GM12878 (cell line): ENCODE measurements at regions not wholly inside any gene's neighbourhood (a gene's known extent, or its start where the extent isn't known, plus 50 kb on each side); places are given as distances from the start of the nearest gene placed in this dataset.

ENCODE experiments used
- ATAC-seq: fragments of 200-7000 bp; cut with Tn5 transposase; 3 replicates; pipeline ENCODE4 v1.9.1; 2020; ENCODE audit warnings: mild to moderate bottlenecking, moderate library complexity
- BruUV-seq: library from RNA; stranded (reverse); fragments of 400-500 nt; replicated peaks from 2 replicates; lab custom pipeline; 2021; lab: Mats Ljungman, UMichigan
- CTCF ChIA-PET: fragments of 300-600 bp; sonication (Branson Sonifier 250); formaldehyde crosslinking; extraction: SDS; loops from one replicate; lab custom pipeline; 2021; ENCODE audit warnings: inconsistent platforms; lab: Yijun Ruan, JAX
- POLR2A ChIA-PET: fragments of 350-600 bp; formaldehyde crosslinking; extraction: SDS; loops from one replicate; lab custom pipeline; 2021; ENCODE audit warnings: inconsistent platforms; lab: Charles Lee
- RAD21 ChIA-PET: fragments of 300-600 bp; sonication (Branson Sonifier 250); formaldehyde crosslinking; loops from one replicate; lab custom pipeline; 2023; ENCODE audit warnings: antibody characterized with exemption; ENCODE audit not compliant: unreplicated experiment; lab: Charles Lee
- SMC1A ChIA-PET: fragments of 300-600 bp; sonication (Branson Sonifier 250); formaldehyde crosslinking; loops from one replicate; lab custom pipeline; 2023; ENCODE audit not compliant: unreplicated experiment, uncharacterized antibody; lab: Charles Lee
- DNase-seq: peaks from one replicate; pipeline ENCODE4 v3.0.0-alpha.2; 2011; ENCODE audit warnings: low read depth, low spot score
- FAIRE-seq: peaks from 3 replicates; lab custom pipeline; 2011; peaks lifted over from hg19 to GRCh38; lab: Jason Lieb, UNC
- H2AFZ ChIP-seq: 2 replicates; pipeline ENCODE4 v1.6.0; 2011; ENCODE audit warnings: low read depth, low read length, control low read depth; ENCODE audit not compliant: control insufficient read depth
- H3K27ac ChIP-seq: 2 replicates; pipeline ENCODE4 v1.5.1; 2011; ENCODE audit warnings: control low read depth; ENCODE audit not compliant: control insufficient read depth, insufficient read depth
- H3K27me3 ChIP-seq, 2 experiments: replicated peaks in 1 of 2; 2 replicates each; pipeline versions ENCODE4 v1.6.0 to v1.6.1; 2011; ENCODE audit warnings: low read length in 1 of 2; ENCODE audit not compliant: control insufficient read depth in 2 of 2, insufficient read depth in 2 of 2
- H3K36me3 ChIP-seq, 2 experiments: 2 replicates each; pipeline ENCODE4 v1.5.1; 2011; ENCODE audit warnings: low read length in 1 of 2; ENCODE audit not compliant: control insufficient read depth in 2 of 2, insufficient read depth in 2 of 2
- H3K4me1 ChIP-seq: 2 replicates; pipeline ENCODE4 v1.6.1; 2011; ENCODE audit warnings: mild to moderate bottlenecking, low read length, moderate library complexity, mixed read lengths; ENCODE audit not compliant: control insufficient read depth, insufficient read depth
- H3K4me2 ChIP-seq: 2 replicates; pipeline ENCODE4 v1.6.0; 2011; ENCODE audit warnings: control low read depth; ENCODE audit not compliant: control insufficient read depth, insufficient read depth
- H3K4me3 ChIP-seq: fragments of 200-600 bp; sonication (generic); 2 replicates; pipeline ENCODE4 v1.5.1; 2016
- H3K79me2 ChIP-seq: 2 replicates; pipeline ENCODE4 v1.6.0; 2011; ENCODE audit warnings: low read length; ENCODE audit not compliant: control insufficient read depth, insufficient read depth
- H3K9ac ChIP-seq: 2 replicates; pipeline ENCODE4 v1.8.0; 2011; ENCODE audit warnings: low read length, control low read depth, mixed read lengths; ENCODE audit not compliant: control insufficient read depth, insufficient read depth
- H3K9me3 ChIP-seq: replicated peaks from 3 replicates; pipeline ENCODE4 v1.5.1; 2011; ENCODE audit warnings: mild to moderate bottlenecking, low read length; ENCODE audit not compliant: control insufficient read depth, insufficient read depth
- H4K20me1 ChIP-seq: 2 replicates; pipeline ENCODE4 v1.6.0; 2011; ENCODE audit not compliant: control insufficient read depth, insufficient read depth
- ATF7 ChIP-seq: fragments of 450-650 bp; IDR thresholded peaks from 2 replicates; pipeline ENCODE4 v1.6.1; 2016; ENCODE audit warnings: low read depth, mild to moderate bottlenecking
- CBX5 ChIP-seq: sonication (generic); IDR thresholded peaks from 2 replicates; pipeline ENCODE4 v1.6.1; 2016; ENCODE audit warnings: low read depth, moderate library complexity, mild to moderate bottlenecking, inconsistent platforms
- EED ChIP-seq: sonication (generic); IDR thresholded peaks from 2 replicates; pipeline ENCODE4 v1.6.1; 2016; ENCODE audit warnings: antibody characterized with exemption, low read depth
- ETV6 ChIP-seq, 2 experiments: fragments of 450-650 bp in 1 of 2; IDR thresholded peaks in 1 of 2; conservative IDR thresholded peaks in 1 of 2; 2 replicates each; pipeline ENCODE4 v1.6.1; 2014; ENCODE audit warnings: antibody characterized with exemption in 1 of 2, borderline replicate concordance in 1 of 2, low read depth in 1 of 2, mild to moderate bottlenecking in 1 of 2, moderate library complexity in 1 of 2
- FOXM1 ChIP-seq: IDR thresholded peaks from 2 replicates; pipeline ENCODE4 v1.6.1; 2012; ENCODE audit warnings: low read depth, mild to moderate bottlenecking, inconsistent platforms, low read length, moderate library complexity
- IKZF1 ChIP-seq: fragments of 450-650 bp; conservative IDR thresholded peaks from 2 replicates; pipeline ENCODE4 v1.6.1; 2017; ENCODE audit warnings: antibody characterized with exemption, mild to moderate bottlenecking
- KLF5 ChIP-seq: fragments of 450-650 bp; IDR thresholded peaks from 2 replicates; pipeline ENCODE4 v1.6.1; 2014; ENCODE audit warnings: mild to moderate bottlenecking; ENCODE audit not compliant: partially characterized antibody
- MTA2 ChIP-seq: fragments of 450-650 bp; IDR thresholded peaks from 2 replicates; pipeline ENCODE4 v1.6.1; 2016; ENCODE audit warnings: low read depth, mild to moderate bottlenecking, moderate library complexity
- RAD51 ChIP-seq: fragments of 450-650 bp; IDR thresholded peaks from 2 replicates; pipeline ENCODE4 v1.6.1; 2016; ENCODE audit warnings: moderate library complexity, mild to moderate bottlenecking, inconsistent platforms
- RELB ChIP-seq: fragments of 450-650 bp; IDR thresholded peaks from 2 replicates; pipeline ENCODE4 v1.6.1; 2017; ENCODE audit warnings: low read depth, mild to moderate bottlenecking, moderate library complexity
- REST ChIP-seq: IDR thresholded peaks from 2 replicates; pipeline ENCODE4 v1.6.1; 2012; ENCODE audit warnings: mild to moderate bottlenecking, low read depth, low read length
- SIX5 ChIP-seq: IDR thresholded peaks from 2 replicates; pipeline ENCODE4 v1.6.1; 2011; ENCODE audit warnings: mild to moderate bottlenecking, low read depth, low read length, moderate library complexity; ENCODE audit not compliant: severe bottlenecking
- SUPT20H ChIP-seq: IDR thresholded peaks from 2 replicates; pipeline ENCODE4 v1.6.1; 2011; ENCODE audit warnings: low read depth, mild to moderate bottlenecking, low read length, moderate library complexity, borderline replicate concordance; ENCODE audit not compliant: control insufficient read depth
- ZBTB4 ChIP-seq: fragments of 450-650 bp; formaldehyde crosslinking; IDR thresholded peaks from 2 replicates; pipeline ENCODE4 v1.4.0; 2022; ENCODE audit warnings: mild to moderate bottlenecking, moderate library complexity
- ZNF24 ChIP-seq: fragments of 450-650 bp; IDR thresholded peaks from 2 replicates; pipeline ENCODE4 v1.6.1; 2017; ENCODE audit warnings: antibody characterized with exemption, mild to moderate bottlenecking
- WGBS: methylation state at CpG from one replicate; pipeline ENCODE4 v1.1.6; 2016; ENCODE audit warnings: low lambda C conversion rate; ENCODE audit not compliant: insufficient replicate concordance, insufficient coverage; ENCODE audit errors: missing lambda C conversion rate; 5-methylcytosine and 5-hydroxymethylcytosine counted together
- in situ Hi-C: fragments of 300-500 bp; cut with MboI; formaldehyde crosslinking; loops from 9 replicates; pipeline ENCODE4 v1.14.3; 2018; ENCODE audit warnings: mixed read lengths
- intact Hi-C: fragments of 100-400 bp; cut with micrococcal nuclease; formaldehyde crosslinking; loops from one replicate; pipeline ENCODE4 v1.14.2; 2022; ENCODE audit not compliant: unreplicated experiment

- Histone ChIP-seq H3K27me3 (no peaks in the 10 kb centered on the region), H3K9me3 (no peaks in the 10 kb centered on the region), H3K4me2 (no peak overlapping the region), H3K9ac (no peak overlapping the region), H3K4me3 (no peak overlapping the region), H3K36me3 (no peaks in the 10 kb centered on the region), H4K20me1 (no peaks in the 10 kb centered on the region), H3K4me1 (no peaks in the 10 kb centered on the region), H2AFZ (no peak overlapping the region), H3K27ac (no peak overlapping the region), H3K79me2 (no peaks in the 10 kb centered on the region)
- ATAC-seq (peak; percentile 82), FAIRE-seq (no peak), DNase-seq (peak; percentile 33)
- SMC1A ChIA-PET, result interaction anchor here (0.7 to 9.1 kb wide), 20 partner anchors 9 to 382 kb away, joined by 3 to 165 read pairs (median 4); partner anchors contain the start of gene LMO3
- RAD21 ChIA-PET, result interaction anchor here (0.6 to 6.4 kb wide), 16 partner anchors 12 to 232 kb away, joined by 3 to 133 read pairs (median 4); no protein-coding TSS in a partner anchor
- intact Hi-C loops (loop anchor here (2.0 kb wide), 1 partner anchor 23 kb away; no protein-coding TSS in a partner anchor), in situ Hi-C loops (no loop called here)
- no TSS peak for BruUV-seq
- WGBS, result 0% methylated on average over 2 of the region's 2 CpGs
- CTCF ChIA-PET, result interaction anchor here (0.9 to 3.4 kb wide), 6 partner anchors 9 to 222 kb away, joined by 3 to 11 read pairs (median 4); no protein-coding TSS in a partner anchor
- POLR2A ChIA-PET, result interaction anchor here (0.9 to 6.4 kb wide), 4 partner anchors 23 to 223 kb away, joined by 3 to 77 read pairs (median 6); no protein-coding TSS in a partner anchor
- TF ChIP-seq ETV6 (conservative IDR thresholded peaks at IDR 0.05 in 1 of 2, IDR thresholded peaks at IDR 0.05 in 1 of 2; ENCODE audit: borderline replicate concordance in 1 of 2, low read depth in 1 of 2) (no peak), IKZF1 (peak; percentile 91), MTA2 (peak; percentile 58), FOXM1 (peak; percentile 37; the same call in 1 of the 2 replicates), CBX5 (no peak), EED (peak; percentile 63), SIX5 (no peak), KLF5 (no peak), RAD51 (no peak), RELB (peak; percentile 91), ATF7 (peak; percentile 76; the same call in 1 of the 2 replicates), ZNF24 (no peak), ZBTB4 (CRISPR knock-in tag) (no peak), REST (no peak), SUPT20H (no peak)
These were observed 227.5 kb upstream of the LMO3 start for GRCh38 chr12:16833376-16834015.
